ENCODE measurements at regions not wholly inside any gene's neighbourhood (a gene's known extent, or its start where the extent isn't known, plus 50 kb on each side); places are given as distances from the start of the nearest gene placed in this dataset.

- H3K27me3 ChIP-seq (ENCODE audit: insufficient read depth, low read length): no peaks in the 10 kb centered on the region
- H3K9me3 ChIP-seq (ENCODE audit: low read depth, low read length): no peaks in the 10 kb centered on the region
- H3K4me3 ChIP-seq (ENCODE audit: low read length): no peak overlapping the region
- no peaks in the 10 kb centered on the region for H3K4me1 ChIP-seq (ENCODE audit: insufficient read depth, low read length)
Observed at GRCh38 chr1:194318790-194319280, 1132.4 kb upstream of the B3GALT2 start.

GRCh38 chr1:194309697-194310096 is 1123.3 kb upstream of the B3GALT2 start:
- H3K4me3 ChIP-seq (ENCODE audit: low read length): no peak overlapping the region
- H3K9me3 ChIP-seq (ENCODE audit: low read depth, low read length): no peaks in the 10 kb centered on the region
- no peaks in the 10 kb centered on the region for H3K4me1 ChIP-seq (ENCODE audit: insufficient read depth, low read length)
- no peaks in the 10 kb centered on the region for H3K27me3 ChIP-seq (ENCODE audit: insufficient read depth, low read length)

- no peak overlapping the region for H3K4me3 ChIP-seq (ENCODE audit: low read length)
- no peaks in the 10 kb centered on the region for H3K9me3 ChIP-seq (ENCODE audit: low read depth, low read length)
- H3K4me1 ChIP-seq (ENCODE audit: insufficient read depth, low read length): no peaks in the 10 kb centered on the region
Observed at GRCh38 chr1:194309269-194309668, 1122.9 kb upstream of the B3GALT2 start.

GRCh38 chr1:194300776-194301175 is 1114.4 kb upstream of the B3GALT2 start:
- Histone ChIP-seq H3K4me3 (ENCODE audit: low read length) (no peak overlapping the region), H3K9me3 (ENCODE audit: low read depth, low read length) (no peaks in the 10 kb centered on the region)

More at GRCh38 chr1:194309269-194309668, 1122.9 kb upstream of the B3GALT2 start:
- no peaks in the 10 kb centered on the region for H3K27me3 ChIP-seq (ENCODE audit: insufficient read depth, low read length)

GRCh38 chr1:194300340-194300739 is 1113.9 kb upstream of the B3GALT2 start:
- Histone ChIP-seq H3K4me1 (ENCODE audit: insufficient read depth, low read length) (no peaks in the 10 kb centered on the region), H3K27me3 (ENCODE audit: insufficient read depth, low read length) (no peaks in the 10 kb centered on the region), H3K4me3 (ENCODE audit: low read length) (no peak overlapping the region), H3K9me3 (ENCODE audit: low read depth, low read length) (no peaks in the 10 kb centered on the region)

More at GRCh38 chr1:194300776-194301175, 1114.4 kb upstream of the B3GALT2 start:
- H3K4me1 ChIP-seq (ENCODE audit: insufficient read depth, low read length): no peaks in the 10 kb centered on the region
- H3K27me3 ChIP-seq (ENCODE audit: insufficient read depth, low read length): no peaks in the 10 kb centered on the region

GRCh38 chr1:194298007-194298598 is 1111.7 kb upstream of the B3GALT2 start:
- Histone ChIP-seq H3K4me1 (ENCODE audit: insufficient read depth, low read length) (no peaks in the 10 kb centered on the region), H3K9me3 (ENCODE audit: low read depth, low read length) (no peaks in the 10 kb centered on the region), H3K4me3 (ENCODE audit: low read length) (no peak overlapping the region), H3K27me3 (ENCODE audit: insufficient read depth, low read length) (no peaks in the 10 kb centered on the region)

- Histone ChIP-seq H3K27me3 (ENCODE audit: insufficient read depth, low read length) (no peaks in the 10 kb centered on the region), H3K4me1 (ENCODE audit: insufficient read depth, low read length) (no peaks in the 10 kb centered on the region), H3K4me3 (ENCODE audit: low read length) (no peak overlapping the region), H3K9me3 (ENCODE audit: low read depth, low read length) (no peaks in the 10 kb centered on the region)
Observed at GRCh38 chr1:194297094-194297493, 1110.7 kb upstream of the B3GALT2 start.

- H3K9me3 ChIP-seq (ENCODE audit: low read depth, low read length): no peaks in the 10 kb centered on the region
- no peak overlapping the region for H3K4me3 ChIP-seq (ENCODE audit: low read length)
- H3K4me1 ChIP-seq (ENCODE audit: insufficient read depth, low read length): no peaks in the 10 kb centered on the region
- no peaks in the 10 kb centered on the region for H3K27me3 ChIP-seq (ENCODE audit: insufficient read depth, low read length)
Observed at GRCh38 chr1:194296201-194296600, 1109.8 kb upstream of the B3GALT2 start.

- Histone ChIP-seq H3K27me3 (ENCODE audit: insufficient read depth, low read length) (no peaks in the 10 kb centered on the region), H3K9me3 (ENCODE audit: low read depth, low read length) (no peaks in the 10 kb centered on the region), H3K4me1 (ENCODE audit: insufficient read depth, low read length) (no peaks in the 10 kb centered on the region), H3K4me3 (ENCODE audit: low read length) (no peak overlapping the region)
Observed at GRCh38 chr1:194295685-194296084, 1109.3 kb upstream of the B3GALT2 start.

GRCh38 chr1:194293851-194294405 is 1107.5 kb upstream of the B3GALT2 start:
- no peaks in the 10 kb centered on the region for H3K27me3 ChIP-seq (ENCODE audit: insufficient read depth, low read length)
- no peaks in the 10 kb centered on the region for H3K9me3 ChIP-seq (ENCODE audit: low read depth, low read length)
- no peak overlapping the region for H3K4me3 ChIP-seq (ENCODE audit: low read length)
- H3K4me1 ChIP-seq (ENCODE audit: insufficient read depth, low read length): peaks cover 4% of the 10 kb centered on the region

- Histone ChIP-seq H3K4me1 (ENCODE audit: insufficient read depth, low read length) (peaks cover 4% of the 10 kb centered on the region), H3K9me3 (ENCODE audit: low read depth, low read length) (no peaks in the 10 kb centered on the region), H3K27me3 (ENCODE audit: insufficient read depth, low read length) (no peaks in the 10 kb centered on the region), H3K4me3 (ENCODE audit: low read length) (no peak overlapping the region)
Observed at GRCh38 chr1:194292966-194293365, 1106.6 kb upstream of the B3GALT2 start.

- Histone ChIP-seq H3K4me3 (ENCODE audit: low read length) (no peak overlapping the region), H3K9me3 (ENCODE audit: low read depth, low read length) (no peaks in the 10 kb centered on the region), H3K27me3 (ENCODE audit: insufficient read depth, low read length) (no peaks in the 10 kb centered on the region), H3K4me1 (ENCODE audit: insufficient read depth, low read length) (peaks cover 4% of the 10 kb centered on the region)
Observed at GRCh38 chr1:194289569-194290266, 1103.3 kb upstream of the B3GALT2 start.

GRCh38 chr1:194288238-194288637 is 1101.8 kb upstream of the B3GALT2 start:
- no peak overlapping the region for H3K4me3 ChIP-seq (ENCODE audit: low read length)

GRCh38 chr1:194281376-194281775 is 1095.0 kb upstream of the B3GALT2 start:
- Histone ChIP-seq H3K4me1 (ENCODE audit: insufficient read depth, low read length) (no peaks in the 10 kb centered on the region), H3K4me3 (ENCODE audit: low read length) (no peak overlapping the region), H3K27me3 (ENCODE audit: insufficient read depth, low read length) (no peaks in the 10 kb centered on the region)

More at GRCh38 chr1:194288238-194288637, 1101.8 kb upstream of the B3GALT2 start:
- Histone ChIP-seq H3K4me1 (ENCODE audit: insufficient read depth, low read length) (peaks cover 4% of the 10 kb centered on the region), H3K27me3 (ENCODE audit: insufficient read depth, low read length) (no peaks in the 10 kb centered on the region), H3K9me3 (ENCODE audit: low read depth, low read length) (no peaks in the 10 kb centered on the region)

GRCh38 chr1:194280463-194280862 is 1094.0 kb upstream of the B3GALT2 start:
- no peaks in the 10 kb centered on the region for H3K27me3 ChIP-seq (ENCODE audit: insufficient read depth, low read length)
- no peaks in the 10 kb centered on the region for H3K9me3 ChIP-seq (ENCODE audit: low read depth, low read length)
- H3K4me3 ChIP-seq (ENCODE audit: low read length): no peak overlapping the region
- no peaks in the 10 kb centered on the region for H3K4me1 ChIP-seq (ENCODE audit: insufficient read depth, low read length)

More at GRCh38 chr1:194281376-194281775, 1095.0 kb upstream of the B3GALT2 start:
- no peaks in the 10 kb centered on the region for H3K9me3 ChIP-seq (ENCODE audit: low read depth, low read length)

Data from mononuclear cell (primary cell).